ENCODE measurements at regions not wholly inside any gene's neighbourhood (a gene's known extent, or its start where the extent isn't known, plus 50 kb on each side); places are given as distances from the start of the nearest gene placed in this dataset.

GRCh38 chr3:35932995-35933394 lies 293.7 kb downstream of the ARPP21 start:
- TF ChIP-seq CTCF (IDR thresholded peaks at IDR 0.05) (no peak), POLR2A (IDR thresholded peaks at IDR 0.05; ENCODE audit: low read depth) (no peak), EP300 (IDR thresholded peaks at IDR 0.05) (no peak)

All from esophagus muscularis mucosa (tissue), 4 donors.